SH-SY5Y (cell line): ENCODE measurements at regions not wholly inside any gene's neighbourhood (a gene's known extent, or its start where the extent isn't known, plus 50 kb on each side); places are given as distances from the start of the nearest gene placed in this dataset.

Source experiments
- GATA2 ChIP-seq: IDR thresholded peaks from 2 replicates; pipeline ENCODE4 v1.6.1; 2011; ENCODE audit warnings: mild to moderate bottlenecking, low read depth, low read length
- GATA3 ChIP-seq: IDR thresholded peaks from 2 replicates; pipeline ENCODE4 v1.6.1; 2011; ENCODE audit warnings: low read depth, mild to moderate bottlenecking, low read length, moderate library complexity

GRCh38 chr13:31521435-31521834 is 217.9 kb upstream of the RXFP2 start:
- TF ChIP-seq GATA3 (no peak), GATA2 (no peak)
